ENCODE measurements at regions not wholly inside any gene's neighbourhood (a gene's known extent, or its start where the extent isn't known, plus 50 kb on each side); places are given as distances from the start of the nearest gene placed in this dataset.

DNA sequence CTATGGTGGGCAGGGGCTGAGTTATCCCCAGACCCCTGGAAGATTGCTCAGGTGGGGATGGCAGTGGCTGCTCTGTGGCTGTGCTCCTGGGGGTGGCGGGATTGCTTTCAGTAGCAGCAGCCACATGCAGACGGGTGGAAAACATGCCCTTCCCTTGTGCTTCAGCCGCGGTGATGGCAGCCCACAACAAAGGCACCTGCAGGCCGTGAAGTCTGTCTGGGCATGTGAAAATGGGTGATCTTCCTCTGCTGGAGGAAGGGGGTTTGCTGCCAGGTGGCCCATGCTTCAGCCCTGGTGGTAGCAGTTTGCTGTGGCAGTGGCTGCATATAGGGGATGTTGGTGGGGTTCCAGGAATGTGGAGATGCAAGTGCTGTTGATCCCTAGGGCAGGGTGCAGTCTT lies 326.2 kb upstream of the RGS6 start:
- TF ChIP-seq, protein P1, sequence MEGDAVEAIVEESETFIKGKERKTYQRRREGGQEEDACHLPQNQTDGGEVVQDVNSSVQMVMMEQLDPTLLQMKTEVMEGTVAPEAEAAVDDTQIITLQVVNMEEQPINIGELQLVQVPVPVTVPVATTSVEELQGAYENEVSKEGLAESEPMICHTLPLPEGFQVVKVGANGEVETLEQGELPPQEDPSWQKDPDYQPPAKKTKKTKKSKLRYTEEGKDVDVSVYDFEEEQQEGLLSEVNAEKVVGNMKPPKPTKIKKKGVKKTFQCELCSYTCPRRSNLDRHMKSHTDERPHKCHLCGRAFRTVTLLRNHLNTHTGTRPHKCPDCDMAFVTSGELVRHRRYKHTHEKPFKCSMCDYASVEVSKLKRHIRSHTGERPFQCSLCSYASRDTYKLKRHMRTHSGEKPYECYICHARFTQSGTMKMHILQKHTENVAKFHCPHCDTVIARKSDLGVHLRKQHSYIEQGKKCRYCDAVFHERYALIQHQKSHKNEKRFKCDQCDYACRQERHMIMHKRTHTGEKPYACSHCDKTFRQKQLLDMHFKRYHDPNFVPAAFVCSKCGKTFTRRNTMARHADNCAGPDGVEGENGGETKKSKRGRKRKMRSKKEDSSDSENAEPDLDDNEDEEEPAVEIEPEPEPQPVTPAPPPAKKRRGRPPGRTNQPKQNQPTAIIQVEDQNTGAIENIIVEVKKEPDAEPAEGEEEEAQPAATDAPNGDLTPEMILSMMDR (IDR thresholded peaks at IDR 0.05; ENCODE audit: control insufficient read depth, insufficient read depth, low read depth, low read length, missing control alignments), result no peak
- no peak overlapping the region for H3K4me3 ChIP-seq (ENCODE audit: control insufficient read depth, low read depth, low read length)
- no peak for DNase-seq (ENCODE audit: low read depth)

DNA sequence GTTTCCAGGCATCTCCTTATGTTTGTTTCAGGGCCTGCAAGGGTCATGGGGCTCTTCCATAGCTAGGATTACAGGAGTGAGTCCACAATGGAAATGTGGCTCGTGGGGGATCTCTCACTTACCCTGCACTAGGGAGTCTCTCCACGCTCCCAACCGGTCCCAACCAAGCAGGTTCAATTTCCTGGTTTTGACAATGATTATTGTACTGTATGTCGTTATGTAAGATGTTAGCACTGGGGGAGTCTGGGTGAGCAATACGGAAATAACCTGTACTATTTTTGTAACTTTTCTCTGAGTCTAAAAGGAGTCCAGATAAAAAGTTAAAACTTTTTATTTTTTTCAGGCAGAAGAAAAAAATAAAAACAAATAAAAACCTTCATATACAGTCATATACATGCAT lies 325.7 kb upstream of the RGS6 start:
- no peak overlapping the region for H3K4me3 ChIP-seq (ENCODE audit: control insufficient read depth, low read depth, low read length)
- DNase-seq (ENCODE audit: low read depth), result no peak
- TF ChIP-seq, protein P1 (IDR thresholded peaks at IDR 0.05; ENCODE audit: control insufficient read depth, insufficient read depth, low read depth, low read length, missing control alignments), result no peak

DNA sequence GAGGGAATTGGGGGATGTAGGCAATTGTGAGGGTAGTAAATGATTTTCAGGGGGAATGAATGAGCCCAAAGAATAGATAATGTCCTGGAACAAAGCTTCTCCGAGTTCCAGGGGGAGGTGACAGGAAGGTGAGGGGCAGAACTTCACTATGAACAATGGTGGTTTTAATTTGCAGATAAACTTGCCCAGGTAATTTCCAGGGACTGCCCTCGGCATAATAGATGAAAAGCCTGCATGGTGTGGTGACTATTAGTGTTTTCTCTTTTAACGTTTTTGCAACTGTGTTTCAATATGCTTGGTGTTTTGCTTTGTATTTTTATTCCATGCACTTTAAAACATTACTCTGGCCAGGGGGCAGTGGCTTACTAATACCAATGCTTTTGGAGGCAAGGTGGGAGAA lies 325.2 kb upstream of the RGS6 start:
- TF ChIP-seq, protein P1 (IDR thresholded peaks at IDR 0.05; ENCODE audit: control insufficient read depth, insufficient read depth, low read depth, low read length, missing control alignments), result no peak
- no peak overlapping the region for H3K4me3 ChIP-seq (ENCODE audit: control insufficient read depth, low read depth, low read length)
- no peak for DNase-seq (ENCODE audit: low read depth)

DNA sequence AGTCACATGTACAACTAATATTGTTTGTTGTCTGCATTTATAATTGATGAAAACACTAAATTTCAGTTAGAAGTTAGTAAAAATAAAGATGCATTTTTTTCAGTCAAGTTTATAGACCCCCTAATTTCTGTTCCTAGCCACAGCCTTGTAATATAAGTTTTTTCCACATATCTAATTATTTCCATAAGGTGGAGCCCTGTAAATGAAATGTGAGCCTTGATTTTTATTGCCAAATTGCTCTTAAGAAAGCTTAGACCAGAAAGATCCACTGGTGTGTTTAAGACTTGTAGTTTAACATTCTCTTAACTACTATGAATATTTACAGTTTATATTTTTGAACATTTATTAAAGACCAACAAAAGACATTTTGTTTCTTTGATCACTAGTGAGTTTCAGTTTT lies 322.1 kb upstream of the RGS6 start:
- no peak for DNase-seq (ENCODE audit: low read depth)
- no peak overlapping the region for H3K4me3 ChIP-seq (ENCODE audit: control insufficient read depth, low read depth, low read length)
- TF ChIP-seq, protein P1 (IDR thresholded peaks at IDR 0.05; ENCODE audit: control insufficient read depth, insufficient read depth, low read depth, low read length, missing control alignments), result no peak

DNA sequence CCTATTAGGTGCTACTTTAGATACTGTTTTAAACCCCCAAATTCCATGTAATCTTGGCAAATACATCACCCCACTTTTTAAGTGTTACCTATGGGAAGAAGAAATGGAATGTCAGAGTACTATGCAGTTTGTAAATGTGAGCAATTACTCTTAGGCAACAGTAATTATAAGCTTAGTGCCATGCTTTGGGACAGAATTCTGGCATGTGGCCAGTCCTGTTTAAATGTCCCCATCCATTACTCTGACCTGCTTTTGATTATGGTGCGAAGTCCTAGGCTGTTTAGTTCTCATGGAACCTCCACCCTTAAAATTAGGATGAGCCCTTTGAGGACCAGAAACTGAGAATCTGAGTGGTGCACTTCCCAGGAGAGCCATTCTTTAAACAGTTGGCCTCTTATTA lies 321.4 kb upstream of the RGS6 start:
- DNase-seq (ENCODE audit: low read depth), result no peak

DNA sequence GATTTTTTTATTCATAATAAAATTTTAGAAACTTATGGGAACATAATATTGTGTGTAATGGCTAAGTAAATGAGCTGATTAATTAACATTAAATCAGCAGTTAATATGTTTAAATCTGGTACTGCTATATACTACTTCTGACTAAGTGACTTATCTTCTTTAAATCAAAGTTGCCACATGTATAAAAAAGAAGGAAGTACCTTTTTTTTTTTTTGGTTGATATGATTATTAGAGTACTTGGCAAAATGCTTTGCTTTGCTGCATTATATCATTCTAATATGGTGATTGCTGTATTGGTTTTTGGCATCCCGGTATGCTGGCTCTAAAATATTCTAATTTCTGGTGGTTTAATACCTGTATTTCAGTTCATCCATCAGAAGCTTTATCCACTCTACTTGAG lies 319.1 kb upstream of the RGS6 start:
- DNase-seq (ENCODE audit: low read depth), result no peak
- TF ChIP-seq, protein P1 (IDR thresholded peaks at IDR 0.05; ENCODE audit: control insufficient read depth, insufficient read depth, low read depth, low read length, missing control alignments), result no peak

More for the DNA sequence above, 321.4 kb upstream of the RGS6 start:
- TF ChIP-seq, protein P1 (IDR thresholded peaks at IDR 0.05; ENCODE audit: control insufficient read depth, insufficient read depth, low read depth, low read length, missing control alignments), result no peak
- H3K4me3 ChIP-seq (ENCODE audit: control insufficient read depth, low read depth, low read length), result no peak overlapping the region

DNA sequence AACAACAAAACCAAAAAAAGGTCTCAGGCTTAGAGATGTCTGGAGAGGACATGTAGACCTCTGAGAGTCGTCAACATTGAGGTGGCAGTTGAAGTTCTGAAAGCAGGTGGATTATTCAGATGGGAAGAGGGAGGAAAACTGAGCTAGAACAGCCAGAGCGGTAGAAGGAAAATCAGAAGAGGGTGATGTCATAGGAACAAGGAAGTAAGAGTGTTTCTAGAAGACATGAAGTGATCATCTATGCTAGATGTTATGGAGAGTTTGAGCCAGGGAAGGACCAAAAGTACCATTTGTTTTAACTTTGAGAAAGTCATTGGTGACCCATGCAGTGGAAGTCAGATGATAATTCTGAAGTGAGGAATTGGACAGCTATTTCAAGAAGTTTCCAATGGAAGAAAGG lies 316.2 kb upstream of the RGS6 start:
- TF ChIP-seq, protein P1 (IDR thresholded peaks at IDR 0.05; ENCODE audit: control insufficient read depth, insufficient read depth, low read depth, low read length, missing control alignments), result no peak
- H3K4me3 ChIP-seq (ENCODE audit: control insufficient read depth, low read depth, low read length), result no peak overlapping the region
- no peak for DNase-seq (ENCODE audit: low read depth)

More for the DNA sequence above, 319.1 kb upstream of the RGS6 start:
- no peak overlapping the region for H3K4me3 ChIP-seq (ENCODE audit: control insufficient read depth, low read depth, low read length)

Measured in AG09309 (cell line).